ENCODE measurements at regions not wholly inside any gene's neighbourhood (a gene's known extent, or its start where the extent isn't known, plus 50 kb on each side); places are given as distances from the start of the nearest gene placed in this dataset.

GRCh38 chr4:19944251-19944650, 307.5 kb upstream of the SLIT2 start:
- Mint-ChIP-seq H3K27ac (ENCODE audit: unreplicated experiment) (no peak overlapping the region), H3K4me1 (ENCODE audit: low read depth, unreplicated experiment) (no peaks in the 10 kb centered on the region), H3K27me3 (ENCODE audit: unreplicated experiment) (no peaks in the 10 kb centered on the region), H3K4me3 (ENCODE audit: unreplicated experiment) (no peak overlapping the region), H3K36me3 (ENCODE audit: unreplicated experiment) (no peaks in the 10 kb centered on the region), H3K9me3 (ENCODE audit: unreplicated experiment) (no peaks in the 10 kb centered on the region)
- TF ChIP-seq CTCF (IDR thresholded peaks at IDR 0.05; ENCODE audit: partially characterized antibody, unreplicated experiment) = no peak
- DNase-seq = no peak

- no peaks in the 10 kb centered on the region for H3K4me1 Mint-ChIP-seq (ENCODE audit: low read depth, unreplicated experiment)
- H3K27me3 Mint-ChIP-seq (ENCODE audit: unreplicated experiment) = no peaks in the 10 kb centered on the region
- TF ChIP-seq CTCF (IDR thresholded peaks at IDR 0.05; ENCODE audit: partially characterized antibody, unreplicated experiment) = no peak
- no peaks in the 10 kb centered on the region for H3K36me3 Mint-ChIP-seq (ENCODE audit: unreplicated experiment)
- no peak overlapping the region for H3K27ac Mint-ChIP-seq (ENCODE audit: unreplicated experiment)
- no peaks in the 10 kb centered on the region for H3K9me3 Mint-ChIP-seq (ENCODE audit: unreplicated experiment)
- no peak overlapping the region for H3K4me3 Mint-ChIP-seq (ENCODE audit: unreplicated experiment)
- no peak for DNase-seq
These were observed 310.3 kb upstream of the SLIT2 start for GRCh38 chr4:19941434-19941833.

- Mint-ChIP-seq H3K27ac (ENCODE audit: unreplicated experiment) (no peak overlapping the region), H3K36me3 (ENCODE audit: unreplicated experiment) (no peaks in the 10 kb centered on the region), H3K4me1 (ENCODE audit: low read depth, unreplicated experiment) (no peaks in the 10 kb centered on the region), H3K27me3 (ENCODE audit: unreplicated experiment) (no peaks in the 10 kb centered on the region), H3K4me3 (ENCODE audit: unreplicated experiment) (no peak overlapping the region), H3K9me3 (ENCODE audit: unreplicated experiment) (no peaks in the 10 kb centered on the region)
- TF ChIP-seq CTCF (IDR thresholded peaks at IDR 0.05; ENCODE audit: partially characterized antibody, unreplicated experiment) = no peak
- no peak for DNase-seq
These were observed 310.8 kb upstream of the SLIT2 start for GRCh38 chr4:19940861-19941260.

GRCh38 chr4:19936476-19936875, 315.2 kb upstream of the SLIT2 start:
- Mint-ChIP-seq H3K27ac (ENCODE audit: unreplicated experiment) (no peak overlapping the region), H3K4me1 (ENCODE audit: low read depth, unreplicated experiment) (no peaks in the 10 kb centered on the region), H3K9me3 (ENCODE audit: unreplicated experiment) (no peaks in the 10 kb centered on the region), H3K27me3 (ENCODE audit: unreplicated experiment) (no peaks in the 10 kb centered on the region), H3K4me3 (ENCODE audit: unreplicated experiment) (no peak overlapping the region), H3K36me3 (ENCODE audit: unreplicated experiment) (no peaks in the 10 kb centered on the region)
- no peak for DNase-seq
- TF ChIP-seq CTCF (IDR thresholded peaks at IDR 0.05; ENCODE audit: partially characterized antibody, unreplicated experiment) = no peak

- Mint-ChIP-seq H3K27me3 (ENCODE audit: unreplicated experiment) (no peaks in the 10 kb centered on the region), H3K27ac (ENCODE audit: unreplicated experiment) (no peak overlapping the region), H3K9me3 (ENCODE audit: unreplicated experiment) (no peaks in the 10 kb centered on the region), H3K4me1 (ENCODE audit: low read depth, unreplicated experiment) (no peaks in the 10 kb centered on the region), H3K36me3 (ENCODE audit: unreplicated experiment) (no peaks in the 10 kb centered on the region), H3K4me3 (ENCODE audit: unreplicated experiment) (no peak overlapping the region)
- no peak for TF ChIP-seq CTCF (IDR thresholded peaks at IDR 0.05; ENCODE audit: partially characterized antibody, unreplicated experiment)
- DNase-seq = no peak
These were observed 321.0 kb upstream of the SLIT2 start for GRCh38 chr4:19930742-19931141.

Data from glutamatergic neuron (in vitro differentiated cells).